Astrocyte of the cerebellum (primary cell): ENCODE measurements at regions not wholly inside any gene's neighbourhood (a gene's known extent, or its start where the extent isn't known, plus 50 kb on each side); places are given as distances from the start of the nearest gene placed in this dataset.
A peak's percentile ranks its signal among the peaks of the same experiment; 100 is the strongest.

Experiments used
- DNase-seq: peaks from one replicate; pipeline ENCODE4 v3.0.0-alpha.2; 2011; ENCODE audit warnings: low read depth
- H3K4me3 ChIP-seq: 2 replicates; pipeline ENCODE4 v1.5.1; 2011; ENCODE audit warnings: mild to moderate bottlenecking, low read depth, low read length, moderate library complexity
- in situ Hi-C: cut with HindIII; loops from 2 replicates; pipeline ENCODE4 v1.10.0; 2017; ENCODE audit warnings: low sequenced_read_pairs
- TF ChIP-seq, protein P1 (sequence below): IDR thresholded peaks from 2 replicates; pipeline ENCODE4 v1.5.1; 2012; ENCODE audit warnings: low read length, low read depth, moderate library complexity, mild to moderate bottlenecking; ENCODE audit errors: missing control alignments

GRCh38 chr11:16685914-16686313 lies 52.5 kb upstream of the C11orf58 start:
- H3K4me3 ChIP-seq = no peak overlapping the region
- no peak for DNase-seq
- in situ Hi-C loops = no loop called here
- TF ChIP-seq, protein P1, sequence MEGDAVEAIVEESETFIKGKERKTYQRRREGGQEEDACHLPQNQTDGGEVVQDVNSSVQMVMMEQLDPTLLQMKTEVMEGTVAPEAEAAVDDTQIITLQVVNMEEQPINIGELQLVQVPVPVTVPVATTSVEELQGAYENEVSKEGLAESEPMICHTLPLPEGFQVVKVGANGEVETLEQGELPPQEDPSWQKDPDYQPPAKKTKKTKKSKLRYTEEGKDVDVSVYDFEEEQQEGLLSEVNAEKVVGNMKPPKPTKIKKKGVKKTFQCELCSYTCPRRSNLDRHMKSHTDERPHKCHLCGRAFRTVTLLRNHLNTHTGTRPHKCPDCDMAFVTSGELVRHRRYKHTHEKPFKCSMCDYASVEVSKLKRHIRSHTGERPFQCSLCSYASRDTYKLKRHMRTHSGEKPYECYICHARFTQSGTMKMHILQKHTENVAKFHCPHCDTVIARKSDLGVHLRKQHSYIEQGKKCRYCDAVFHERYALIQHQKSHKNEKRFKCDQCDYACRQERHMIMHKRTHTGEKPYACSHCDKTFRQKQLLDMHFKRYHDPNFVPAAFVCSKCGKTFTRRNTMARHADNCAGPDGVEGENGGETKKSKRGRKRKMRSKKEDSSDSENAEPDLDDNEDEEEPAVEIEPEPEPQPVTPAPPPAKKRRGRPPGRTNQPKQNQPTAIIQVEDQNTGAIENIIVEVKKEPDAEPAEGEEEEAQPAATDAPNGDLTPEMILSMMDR = no peak

GRCh38 chr11:16678466-16679116 lies 59.9 kb upstream of the C11orf58 start:
- H3K4me3 ChIP-seq = no peak overlapping the region
- no peak for DNase-seq
- in situ Hi-C loops = no loop called here
- TF ChIP-seq, protein P1 = no peak

GRCh38 chr11:16669799-16670415 lies 68.5 kb upstream of the C11orf58 start:
- in situ Hi-C loops = no loop called here
- peak; percentile 59 for DNase-seq
- TF ChIP-seq, protein P1 = no peak
- no peak overlapping the region for H3K4me3 ChIP-seq

DNA sequence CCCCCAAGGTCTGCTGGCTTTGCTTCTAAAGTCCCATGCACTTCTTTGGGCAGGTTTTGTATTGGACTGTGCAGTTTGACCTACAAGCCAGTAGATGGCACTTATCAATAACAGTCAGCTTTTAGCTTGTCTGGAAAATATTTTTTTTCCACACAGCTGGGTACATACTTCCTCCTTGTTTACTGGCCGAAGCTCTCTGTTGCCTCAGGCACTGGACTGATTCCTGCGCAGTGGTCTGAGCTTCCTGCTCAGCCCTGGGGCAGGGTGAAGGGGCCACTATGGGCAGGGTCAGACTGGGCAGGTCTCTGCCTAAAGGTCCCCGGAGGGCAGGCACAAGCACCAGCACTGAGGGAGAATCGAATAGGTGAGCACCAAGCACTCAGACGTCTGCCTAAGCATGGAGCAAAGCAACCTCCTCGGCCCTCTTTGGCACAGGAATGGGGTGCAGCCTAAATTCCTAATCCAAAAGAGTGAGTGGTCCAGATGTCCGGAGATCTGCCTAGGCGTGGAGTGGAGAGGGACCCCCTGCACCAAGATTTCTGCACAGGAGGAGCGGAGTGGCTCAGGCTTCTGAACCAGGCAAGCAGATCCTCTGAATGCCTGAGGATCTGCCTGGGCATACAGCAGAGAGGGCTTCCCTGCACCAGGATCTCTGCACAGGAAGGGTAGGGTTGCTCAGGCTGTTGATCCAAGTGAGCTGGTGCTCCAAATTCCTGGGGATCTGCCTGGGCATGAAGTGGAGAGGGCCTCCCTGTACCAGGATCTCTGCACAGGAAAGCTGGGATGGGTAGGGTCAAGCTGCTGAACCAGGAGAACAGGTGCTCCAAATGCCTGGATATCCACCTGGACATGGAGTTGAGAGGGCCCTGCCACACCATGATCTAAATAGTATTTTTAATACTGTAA lies 105.9 kb upstream of the C11orf58 start:
- DNase-seq = no peak
- TF ChIP-seq, protein P1 = peak; percentile 70
- in situ Hi-C loops = no loop called here
- H3K4me3 ChIP-seq = no peak overlapping the region

DNA sequence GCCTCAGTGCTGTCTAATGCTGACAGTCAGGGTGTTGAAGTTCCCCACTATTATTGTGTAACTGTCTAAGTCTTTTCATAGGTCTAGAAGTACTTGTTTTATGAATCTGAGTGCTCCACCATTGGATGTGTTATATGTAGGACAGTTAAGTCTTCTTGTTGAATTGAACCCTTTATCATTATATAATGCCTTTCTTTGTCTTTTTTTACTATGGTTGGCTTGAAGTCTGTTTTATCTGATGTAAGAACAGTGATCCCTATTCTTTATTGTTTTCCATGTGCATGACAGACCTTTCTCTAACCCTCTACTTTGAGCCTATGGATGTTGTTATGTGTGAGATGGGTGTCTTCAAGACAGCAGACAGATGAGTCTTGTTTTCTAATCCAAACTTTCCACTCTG lies 107.8 kb upstream of the C11orf58 start:
- no peak overlapping the region for H3K4me3 ChIP-seq
- in situ Hi-C loops = no loop called here
- TF ChIP-seq, protein P1 = no peak
- no peak for DNase-seq

DNA sequence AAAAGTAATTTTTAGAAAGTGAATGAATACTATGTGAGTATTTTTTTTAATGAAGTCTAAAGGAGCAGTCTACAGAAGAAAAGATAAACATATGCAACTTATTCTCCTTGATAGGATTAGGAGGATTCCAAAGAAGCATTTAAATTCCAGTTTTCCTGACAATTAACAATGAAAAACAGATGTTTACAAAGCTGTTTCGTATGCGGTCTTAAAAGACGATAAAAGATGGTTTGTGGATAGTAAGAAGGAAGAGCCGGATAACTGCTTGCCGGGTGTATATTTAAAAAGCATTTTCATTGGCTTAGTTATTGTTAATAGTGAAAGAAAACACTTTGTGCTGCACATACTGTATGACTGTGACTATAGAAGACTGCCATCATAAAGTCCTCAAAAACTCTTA lies 120.0 kb upstream of the C11orf58 start:
- no peak overlapping the region for H3K4me3 ChIP-seq
- in situ Hi-C loops = loop anchor here (25.0 kb wide), 1 partner anchor 831 kb away; no protein-coding TSS in a partner anchor
- TF ChIP-seq, protein P1 = no peak
- no peak for DNase-seq
